Stomach (tissue), 8 donors: ENCODE measurements at regions not wholly inside any gene's neighbourhood (a gene's known extent, or its start where the extent isn't known, plus 50 kb on each side); places are given as distances from the start of the nearest gene placed in this dataset.

Experiments used
- DNase-seq, 2 donors: peaks; one replicate each; pipeline versions ENCODE4 v3.0.0 to v3.0.0-alpha.2; 2013 to 2019
- H3K27ac ChIP-seq, 5 donors: fragments of 200-600 bp in 4 of 5; sonication (generic) in 4 of 5; one replicate each; pipeline ENCODE4 v1.5.1; 2013 to 2019; ENCODE audit warnings: mild to moderate bottlenecking in 1 of 5, moderate library complexity in 1 of 5
- H3K27me3 ChIP-seq, 3 donors: fragments of 200-600 bp; sonication (generic); one replicate each; pipeline ENCODE4 v1.5.1; 2017 to 2019; ENCODE audit warnings: mixed run types in 1 of 3
- H3K36me3 ChIP-seq, 4 donors: fragments of 200-600 bp; sonication (generic); 1 replicate in 3 of 4; 2 replicates in 1 of 4; pipeline ENCODE4 v1.5.1; 2016 to 2019
- H3K4me1 ChIP-seq, 4 donors: fragments of 200-600 bp; sonication (generic); one replicate each; pipeline ENCODE4 v1.5.1; 2016 to 2019
- H3K4me3 ChIP-seq, 4 donors: fragments of 200-600 bp; sonication (generic) in 3 of 4; one replicate each; pipeline ENCODE4 v1.5.1; 2016 to 2019; ENCODE audit warnings: mild to moderate bottlenecking in 1 of 4
- H3K9me3 ChIP-seq, 4 donors: fragments of 200-600 bp; sonication (generic); one replicate each; pipeline ENCODE4 v1.5.1; 2016 to 2019
- CTCF ChIP-seq, 7 experiments: fragments of 450-650 bp in 4 of 7; fragments of 200-600 bp in 3 of 7; sonication (generic) in 3 of 7; IDR thresholded peaks; one replicate each; pipeline ENCODE4 v1.5.1; 2016 to 2019; ENCODE audit warnings: antibody characterized with exemption in 7 of 7, control low read depth in 2 of 7, mild to moderate bottlenecking in 1 of 7
- EP300 ChIP-seq: sonication (generic); formaldehyde crosslinking; IDR thresholded peaks from one replicate; pipeline ENCODE4 v1.6.1; 2017; ENCODE audit warnings: antibody characterized with exemption
- POLR2A ChIP-seq, 4 donors: fragments of 450-650 bp; IDR thresholded peaks; one replicate each; pipeline ENCODE4 v1.6.1; 2016; ENCODE audit warnings: antibody characterized with exemption in 4 of 4, control low read depth in 2 of 4, mild to moderate bottlenecking in 1 of 4, moderate library complexity in 1 of 4
- POLR2AphosphoS5 ChIP-seq, 3 donors: sonication (generic); formaldehyde crosslinking; IDR thresholded peaks; one replicate each; pipeline ENCODE4 v1.6.1; 2016; ENCODE audit warnings: antibody characterized with exemption in 3 of 3
- WGBS, 5 donors: extraction: QIAGEN DNeasy Blood & Tissue Kit in 3 of 5; methylation state at CpG; one replicate each; pipeline versions ENCODE4 v1.1.5 to v1.1.7; 2013 to 2018; 5-methylcytosine and 5-hydroxymethylcytosine counted together
- intact Hi-C: fragments of 100-400 bp; cut with DNase I; formaldehyde crosslinking; loops from one replicate; pipeline ENCODE4 v1.15.1; 2023; ENCODE audit warnings: low total_unique reads
- donor health status: healthy with polysubstance abuse.
- donor health status: Bipolar disorder and iron deficiency.
- donor health status: healthy.

- Histone ChIP-seq H3K9me3 (no peaks in the 10 kb centered on the region), H3K27me3 (no peaks in the 10 kb centered on the region), H3K36me3 (no peaks in the 10 kb centered on the region), H3K4me3 (no peak overlapping the region), H3K4me1 (no peaks in the 10 kb centered on the region), H3K27ac (no peak overlapping the region)
- no peak for TF ChIP-seq EP300
- no peak for TF ChIP-seq POLR2A (IDR thresholded peaks at IDR 0.05)
- WGBS, 5 donors, result 37 to 70% (median 64%) methylated on average over 1 of the region's 1 CpG
- DNase-seq, result no peak
- intact Hi-C loops, result no loop called here
These were observed 91.9 kb downstream of the GPAM start for GRCh38 chr10:112091703-112092102.

- intact Hi-C loops, result no loop called here
- Histone ChIP-seq H3K4me3 (no peak overlapping the region), H3K27me3 (no peaks in the 10 kb centered on the region), H3K9me3 (peaks cover 0 to 4% (median 0%) of the 10 kb centered on the region in 4 donors), H3K27ac (no peak overlapping the region), H3K36me3 (no peaks in the 10 kb centered on the region), H3K4me1 (no peaks in the 10 kb centered on the region)
- TF ChIP-seq CTCF (IDR thresholded peaks at IDR 0.05) (no peak), POLR2AphosphoS5 (IDR thresholded peaks at IDR 0.05) (no peak), EP300 (no peak), POLR2A (IDR thresholded peaks at IDR 0.05) (no peak)
- no peak for DNase-seq
- WGBS, 5 donors, result 67 to 77% (median 70%) methylated on average over 1 of the region's 1 CpG
These were observed 91.0 kb downstream of the GPAM start for GRCh38 chr10:112092519-112092918.

- no peak overlapping the region for H3K27ac ChIP-seq
- intact Hi-C loops, result no loop called here
- no peak overlapping the region for H3K4me3 ChIP-seq
- DNase-seq, result no peak
- peaks cover 0 to 6% (median 0%) of the 10 kb centered on the region in 4 donors for H3K9me3 ChIP-seq
- WGBS, 5 donors, result 70 to 78% (median 75%) methylated on average over 3 of the region's 3 CpGs
- H3K27me3 ChIP-seq, result no peaks in the 10 kb centered on the region
- no peaks in the 10 kb centered on the region for H3K36me3 ChIP-seq
- H3K4me1 ChIP-seq, result no peaks in the 10 kb centered on the region
- no peak for TF ChIP-seq POLR2A (IDR thresholded peaks at IDR 0.05)
- no peak for TF ChIP-seq POLR2AphosphoS5 (IDR thresholded peaks at IDR 0.05)
- TF ChIP-seq EP300, result no peak
- no peak for TF ChIP-seq CTCF (IDR thresholded peaks at IDR 0.05)
These were observed 88.6 kb downstream of the GPAM start for GRCh38 chr10:112094984-112095383.

- TF ChIP-seq CTCF (IDR thresholded peaks at IDR 0.05) (no peak), EP300 (no peak), POLR2AphosphoS5 (IDR thresholded peaks at IDR 0.05) (no peak), POLR2A (IDR thresholded peaks at IDR 0.05) (no peak)
- Histone ChIP-seq H3K9me3 (peaks cover 0 to 6% (median 0%) of the 10 kb centered on the region in 4 donors), H3K4me1 (no peaks in the 10 kb centered on the region), H3K36me3 (no peaks in the 10 kb centered on the region), H3K27ac (no peak overlapping the region), H3K27me3 (no peaks in the 10 kb centered on the region), H3K4me3 (no peak overlapping the region)
- 71 to 81% (median 80%) methylated on average over 5 of the region's 5 CpGs for WGBS, 5 donors
- DNase-seq, result no peak
- intact Hi-C loops, result no loop called here
These were observed 87.8 kb downstream of the GPAM start for GRCh38 chr10:112095731-112096130.

- H3K4me3 ChIP-seq, result no peak overlapping the region
- no peak overlapping the region for H3K27ac ChIP-seq
- no peaks in the 10 kb centered on the region for H3K36me3 ChIP-seq
- intact Hi-C loops, result no loop called here
- H3K27me3 ChIP-seq, result no peaks in the 10 kb centered on the region
- DNase-seq, result no peak
- peaks cover 0 to 6% (median 0%) of the 10 kb centered on the region in 4 donors for H3K9me3 ChIP-seq
- TF ChIP-seq EP300, result no peak
- no peak for TF ChIP-seq POLR2A (IDR thresholded peaks at IDR 0.05)
- TF ChIP-seq CTCF (IDR thresholded peaks at IDR 0.05), result no peak
- no peak for TF ChIP-seq POLR2AphosphoS5 (IDR thresholded peaks at IDR 0.05)
- no peaks in the 10 kb centered on the region for H3K4me1 ChIP-seq
- 51 to 69% (median 65%) methylated on average over 2 to 3 of the region's 3 CpGs for WGBS, 5 donors
These were observed 84.9 kb downstream of the GPAM start for GRCh38 chr10:112098682-112099081.
